Transverse colon (tissue), 4 donors: ENCODE measurements at regions not wholly inside any gene's neighbourhood (a gene's known extent, or its start where the extent isn't known, plus 50 kb on each side); places are given as distances from the start of the nearest gene placed in this dataset.

Experiments
- DNase-seq: peaks from one replicate; pipeline ENCODE4 v3.0.0-alpha.2; 2019
- H3K27ac ChIP-seq, 4 donors: fragments of 200-600 bp; sonication (generic); 2 replicates each; pipeline ENCODE4 v1.5.1; 2016 to 2018; ENCODE audit warnings: inconsistent platforms in 4 of 4
- H3K27me3 ChIP-seq: fragments of 200-600 bp; sonication (generic); 2 replicates; pipeline ENCODE4 v1.5.1; 2017; ENCODE audit warnings: inconsistent platforms
- H3K36me3 ChIP-seq, 4 donors: fragments of 200-600 bp; sonication (generic); 2 replicates each; pipeline ENCODE4 v1.5.1; 2017 to 2019; ENCODE audit warnings: inconsistent platforms in 4 of 4
- H3K4me1 ChIP-seq, 4 donors: fragments of 200-600 bp; sonication (generic); 2 replicates each; pipeline ENCODE4 v1.5.1; 2017 to 2020; ENCODE audit warnings: inconsistent platforms in 4 of 4
- H3K4me3 ChIP-seq, 4 donors: fragments of 200-600 bp; sonication (generic); 1 replicate in 1 of 4; 2 replicates in 3 of 4; pipeline versions ENCODE4 v1.5.1 to v1.6.1; 2017 to 2019; ENCODE audit warnings: inconsistent platforms in 4 of 4
- H3K9me3 ChIP-seq, 2 donors: fragments of 200-600 bp; sonication (generic); 2 replicates each; pipeline ENCODE4 v1.5.1; 2017 to 2019; ENCODE audit warnings: inconsistent platforms in 2 of 2
- EP300 ChIP-seq: sonication (generic); formaldehyde crosslinking; IDR thresholded peaks from one replicate; pipeline ENCODE4 v1.6.1; 2017; ENCODE audit warnings: antibody characterized with exemption, low read depth
- POLR2A ChIP-seq: fragments of 450-650 bp; IDR thresholded peaks from one replicate; pipeline ENCODE4 v1.6.1; 2016; ENCODE audit warnings: antibody characterized with exemption, mild to moderate bottlenecking, moderate library complexity
- POLR2AphosphoS5 ChIP-seq, 3 donors: sonication (generic); formaldehyde crosslinking; IDR thresholded peaks; one replicate each; pipeline ENCODE4 v1.6.1; 2016; ENCODE audit warnings: antibody characterized with exemption in 3 of 3
- WGBS, 2 donors: methylation state at CpG; one replicate each; pipeline ENCODE4 v1.1.5; 2018; ENCODE audit warnings: low coverage in 1 of 2; 5-methylcytosine and 5-hydroxymethylcytosine counted together
- in situ Hi-C, 4 donors: fragments of 200-750 bp; cut with MboI; loops; one replicate each; pipeline versions ENCODE4 v1.15.0 to v1.15.1; 2017; ENCODE audit warnings: low sequenced_read_pairs in 3 of 4, low pct_ligation_motif_present in 1 of 4, low pct_unique_long_range_greater_than_20kb in 1 of 4
- intact Hi-C: fragments of 100-400 bp; cut with DNase I; formaldehyde crosslinking; loops from one replicate; pipeline ENCODE4 v1.15.1; 2023; ENCODE audit warnings: low total_unique reads
- TF ChIP-seq, protein P1 (sequence below), 5 experiments: fragments of 200-600 bp in 3 of 5; fragments of 450-650 bp in 2 of 5; sonication (generic) in 3 of 5; IDR thresholded peaks; 1 replicate in 2 of 5; 2 replicates in 3 of 5; pipeline ENCODE4 v1.5.1; 2016 to 2017; ENCODE audit warnings: antibody characterized with exemption in 5 of 5, inconsistent platforms in 3 of 5, mild to moderate bottlenecking in 2 of 5, moderate library complexity in 1 of 5

GRCh38 chr5:124124711-124125229 lies 612.8 kb downstream of the CSNK1G3 start:
- intact Hi-C loops = no loop called here
- Histone ChIP-seq H3K9me3 (no peaks in the 10 kb centered on the region), H3K27ac (no peak overlapping the region), H3K27me3 (no peaks in the 10 kb centered on the region), H3K36me3 (no peaks in the 10 kb centered on the region), H3K4me1 (peaks cover 0 to 3% (median 0%) of the 10 kb centered on the region in 4 donors), H3K4me3 (no peak overlapping the region)
- 50 to 68% methylated on average over 1 of the region's 1 CpG for WGBS, 2 donors
- TF ChIP-seq POLR2A = no peak
- DNase-seq = no peak
- in situ Hi-C loops = no loop called here

- Histone ChIP-seq H3K4me1 (peaks cover 0 to 3% (median 0%) of the 10 kb centered on the region in 4 donors), H3K27me3 (no peaks in the 10 kb centered on the region), H3K36me3 (no peaks in the 10 kb centered on the region), H3K4me3 (no peak overlapping the region), H3K27ac (no peak overlapping the region), H3K9me3 (no peaks in the 10 kb centered on the region)
- WGBS, 2 donors = 92 to 93% methylated on average over 2 of the region's 2 CpGs
- no peak for DNase-seq
- intact Hi-C loops (no loop called here), in situ Hi-C loops (no loop called here)
- TF ChIP-seq, protein P1, sequence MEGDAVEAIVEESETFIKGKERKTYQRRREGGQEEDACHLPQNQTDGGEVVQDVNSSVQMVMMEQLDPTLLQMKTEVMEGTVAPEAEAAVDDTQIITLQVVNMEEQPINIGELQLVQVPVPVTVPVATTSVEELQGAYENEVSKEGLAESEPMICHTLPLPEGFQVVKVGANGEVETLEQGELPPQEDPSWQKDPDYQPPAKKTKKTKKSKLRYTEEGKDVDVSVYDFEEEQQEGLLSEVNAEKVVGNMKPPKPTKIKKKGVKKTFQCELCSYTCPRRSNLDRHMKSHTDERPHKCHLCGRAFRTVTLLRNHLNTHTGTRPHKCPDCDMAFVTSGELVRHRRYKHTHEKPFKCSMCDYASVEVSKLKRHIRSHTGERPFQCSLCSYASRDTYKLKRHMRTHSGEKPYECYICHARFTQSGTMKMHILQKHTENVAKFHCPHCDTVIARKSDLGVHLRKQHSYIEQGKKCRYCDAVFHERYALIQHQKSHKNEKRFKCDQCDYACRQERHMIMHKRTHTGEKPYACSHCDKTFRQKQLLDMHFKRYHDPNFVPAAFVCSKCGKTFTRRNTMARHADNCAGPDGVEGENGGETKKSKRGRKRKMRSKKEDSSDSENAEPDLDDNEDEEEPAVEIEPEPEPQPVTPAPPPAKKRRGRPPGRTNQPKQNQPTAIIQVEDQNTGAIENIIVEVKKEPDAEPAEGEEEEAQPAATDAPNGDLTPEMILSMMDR (IDR thresholded peaks at IDR 0.05) = no peak
- TF ChIP-seq EP300 (no peak), POLR2A (no peak)
Measured at GRCh38 chr5:124121198-124121597, 609.2 kb downstream of the CSNK1G3 start.

GRCh38 chr5:124114911-124115310 lies 602.9 kb downstream of the CSNK1G3 start:
- Histone ChIP-seq H3K4me1 (no peaks in the 10 kb centered on the region), H3K9me3 (no peaks in the 10 kb centered on the region), H3K36me3 (no peaks in the 10 kb centered on the region), H3K4me3 (no peak overlapping the region), H3K27me3 (no peaks in the 10 kb centered on the region), H3K27ac (no peak overlapping the region)
- no peak for DNase-seq
- in situ Hi-C loops (no loop called here), intact Hi-C loops (no loop called here)
- no peak for TF ChIP-seq POLR2A
- TF ChIP-seq, protein P1 (IDR thresholded peaks at IDR 0.05) = no peak
- no peak for TF ChIP-seq POLR2AphosphoS5 (IDR thresholded peaks at IDR 0.05)
- TF ChIP-seq EP300 = no peak

- DNase-seq = no peak
- Histone ChIP-seq H3K27ac (no peak overlapping the region), H3K27me3 (no peaks in the 10 kb centered on the region), H3K4me3 (no peak overlapping the region), H3K9me3 (no peaks in the 10 kb centered on the region), H3K36me3 (no peaks in the 10 kb centered on the region), H3K4me1 (no peaks in the 10 kb centered on the region)
- intact Hi-C loops (no loop called here), in situ Hi-C loops (no loop called here)
- TF ChIP-seq POLR2A (no peak), EP300 (no peak), POLR2AphosphoS5 (IDR thresholded peaks at IDR 0.05) (no peak)
- TF ChIP-seq, protein P1 (IDR thresholded peaks at IDR 0.05) = no peak
- WGBS, 2 donors = 86 to 100% methylated on average over 1 to 2 of the region's 2 CpGs
Measured at GRCh38 chr5:124111886-124112285, 599.9 kb downstream of the CSNK1G3 start.

DNA sequence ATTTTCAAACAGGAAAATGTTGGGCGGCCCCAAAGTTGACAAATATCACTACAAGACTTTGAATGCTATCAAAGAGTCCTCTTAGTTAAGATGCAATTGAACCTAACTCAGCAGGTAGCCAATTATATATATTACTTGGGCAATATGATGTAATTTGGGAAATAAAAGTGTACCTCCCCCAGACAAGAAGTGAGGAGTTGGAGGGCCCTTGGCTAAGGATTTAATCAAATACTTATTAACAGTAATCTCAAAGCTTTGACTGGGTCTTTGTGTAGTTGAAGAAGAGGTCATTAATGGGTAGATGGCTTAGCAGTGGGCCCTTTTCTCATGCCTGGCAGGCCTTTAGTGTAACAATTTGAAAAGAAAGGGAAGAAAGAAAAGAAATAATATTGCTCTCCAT lies 599.0 kb downstream of the CSNK1G3 start:
- no peaks in the 10 kb centered on the region for H3K9me3 ChIP-seq
- intact Hi-C loops = no loop called here
- DNase-seq = no peak
- no peaks in the 10 kb centered on the region for H3K36me3 ChIP-seq
- H3K4me3 ChIP-seq = no peak overlapping the region
- WGBS, 2 donors = 97 to 100% methylated on average over 1 of the region's 1 CpG
- no peak for TF ChIP-seq EP300
- TF ChIP-seq POLR2AphosphoS5 (IDR thresholded peaks at IDR 0.05) = no peak
- TF ChIP-seq POLR2A = no peak
- TF ChIP-seq, protein P1 (IDR thresholded peaks at IDR 0.05) = no peak
- no peak overlapping the region for H3K27ac ChIP-seq
- in situ Hi-C loops = no loop called here
- H3K4me1 ChIP-seq = no peaks in the 10 kb centered on the region
- no peaks in the 10 kb centered on the region for H3K27me3 ChIP-seq
